Panc1 (cell line): ENCODE measurements at regions not wholly inside any gene's neighbourhood (a gene's known extent, or its start where the extent isn't known, plus 50 kb on each side); places are given as distances from the start of the nearest gene placed in this dataset.

Experiments used
- CTCF ChIP-seq: fragments of 450-650 bp; IDR thresholded peaks from 2 replicates; pipeline ENCODE4 v1.5.1; 2017; ENCODE audit warnings: mild to moderate bottlenecking
- REST ChIP-seq, 2 experiments: IDR thresholded peaks; 2 replicates each; pipeline ENCODE4 v1.6.1; 2011 to 2012; ENCODE audit warnings: low read depth in 2 of 2, control low read depth in 1 of 2, low read length in 1 of 2, mild to moderate bottlenecking in 1 of 2, moderate library complexity in 1 of 2; ENCODE audit not compliant: insufficient read depth in 1 of 2
- SIN3A ChIP-seq: IDR thresholded peaks from 2 replicates; pipeline ENCODE4 v1.6.1; 2012; ENCODE audit warnings: low read depth, mild to moderate bottlenecking, low read length, moderate library complexity, borderline replicate concordance; ENCODE audit not compliant: insufficient read depth

- TF ChIP-seq CTCF (no peak), REST (IDR thresholded peaks at IDR 0.05; ENCODE audit: insufficient read depth in 1 of 2, low read depth in 2 of 2, low read length in 1 of 2) (no peak), SIN3A (no peak)
Observed at GRCh38 chr4:55251896-55252295, 94.1 kb upstream of the SRD5A3 start.
